ENCODE measurements at regions not wholly inside any gene's neighbourhood (a gene's known extent, or its start where the extent isn't known, plus 50 kb on each side); places are given as distances from the start of the nearest gene placed in this dataset.
"Not testable (repeated sequence)": the region's sequence is repeated elsewhere in the genome, so short reads cannot be mapped to it uniquely, and the experiment has no call there.

- TF ChIP-seq CTCF (IDR thresholded peaks at IDR 0.05) (no peak), POLR2A (IDR thresholded peaks at IDR 0.05) (no peak)
- H3K4me3 ChIP-seq (ENCODE audit: low read depth, poor library complexity, severe bottlenecking), result no peak overlapping the region
- no peak for DNase-seq (ENCODE audit: low spot score in 2 of 2)
- intact Hi-C loops (cut with DNase I; ENCODE audit: low total_unique reads), result no loop called here
- 46 to 79% methylated on average over 3 of the region's 3 CpGs for WGBS, 2 donors
These were observed 232.0 kb upstream of the GRIA1 start for GRCh38 chr5:153258469-153258868.

GRCh38 chr5:153267506-153267905, 223.0 kb upstream of the GRIA1 start:
- TF ChIP-seq POLR2A (IDR thresholded peaks at IDR 0.05) (no peak), CTCF (IDR thresholded peaks at IDR 0.05) (no peak)
- intact Hi-C loops (cut with DNase I; ENCODE audit: low total_unique reads), result no loop called here
- no peak for DNase-seq (ENCODE audit: low spot score in 2 of 2)
- H3K4me3 ChIP-seq (ENCODE audit: low read depth, poor library complexity, severe bottlenecking), result no peak overlapping the region

DNA sequence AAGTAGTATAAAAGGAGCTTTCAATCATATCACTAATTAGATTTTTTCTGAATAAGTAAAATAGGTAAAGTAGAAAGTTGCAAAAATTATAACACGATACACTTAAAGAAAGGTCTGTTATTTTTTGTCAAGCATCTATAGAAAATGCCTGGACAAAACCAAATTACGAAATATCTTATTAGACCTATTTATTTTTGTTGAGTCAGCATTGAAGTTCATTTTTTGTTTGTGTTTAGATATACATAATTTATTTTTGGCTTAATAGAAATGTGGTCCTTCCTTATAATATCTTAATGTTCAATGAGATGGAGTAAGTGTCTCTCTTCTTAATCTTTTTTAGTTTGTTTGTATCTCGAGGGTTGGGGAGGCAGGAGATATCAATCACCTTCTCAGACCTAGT, 214.8 kb upstream of the GRIA1 start:
- 44 to 47% methylated on average over 3 of the region's 3 CpGs for whole genome bisulfite sequencing, 2 donors
- no peak for TF ChIP-seq POLR2A (IDR thresholded peaks at IDR 0.05)
- no peak for TF ChIP-seq CTCF (IDR thresholded peaks at IDR 0.05)
- intact Hi-C loops (cut with DNase I; ENCODE audit: low total_unique reads), result no loop called here
- DNase-seq (ENCODE audit: low spot score in 2 of 2), result no peak
- no peak overlapping the region for H3K4me3 ChIP-seq (ENCODE audit: low read depth, poor library complexity, severe bottlenecking)

DNA sequence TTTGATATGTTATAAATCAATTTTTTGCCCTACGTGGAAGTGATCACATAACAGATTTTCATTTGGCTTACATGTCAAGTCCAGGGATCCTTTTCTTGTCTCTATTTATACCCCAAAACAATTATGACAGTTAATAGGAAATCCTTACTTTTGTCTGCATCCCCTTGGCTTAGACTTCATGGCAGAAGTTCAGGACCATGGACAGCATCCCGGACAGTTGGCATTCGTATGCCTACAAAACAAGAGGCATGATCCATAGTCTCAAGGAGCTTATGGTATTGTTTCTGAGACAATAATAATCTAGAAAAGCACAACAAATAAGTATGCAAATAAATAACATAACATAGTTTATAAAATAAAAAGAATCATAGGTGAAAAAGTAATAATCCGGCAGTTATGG, 214.3 kb upstream of the GRIA1 start:
- intact Hi-C loops (cut with DNase I; ENCODE audit: low total_unique reads), result no loop called here
- H3K4me3 ChIP-seq (ENCODE audit: low read depth, poor library complexity, severe bottlenecking), result no peak overlapping the region
- no peak for DNase-seq (ENCODE audit: low spot score in 2 of 2)
- TF ChIP-seq POLR2A (IDR thresholded peaks at IDR 0.05) (no peak), CTCF (IDR thresholded peaks at IDR 0.05) (no peak)
- 44 to 49% methylated on average over 4 of the region's 4 CpGs for WGBS, 2 donors

GRCh38 chr5:153296251-153296844, 194.1 kb upstream of the GRIA1 start:
- DNase-seq (ENCODE audit: low spot score in 2 of 2); H3K4me3 ChIP-seq (ENCODE audit: low read depth, poor library complexity, severe bottlenecking); intact Hi-C loops (cut with DNase I; ENCODE audit: low total_unique reads): not testable (repeated sequence)
- 100% methylated on average over 9 of the region's 45 CpGs; no CpG with 5 or more reads in 1 of the 2 donors for WGBS, 2 donors

DNA sequence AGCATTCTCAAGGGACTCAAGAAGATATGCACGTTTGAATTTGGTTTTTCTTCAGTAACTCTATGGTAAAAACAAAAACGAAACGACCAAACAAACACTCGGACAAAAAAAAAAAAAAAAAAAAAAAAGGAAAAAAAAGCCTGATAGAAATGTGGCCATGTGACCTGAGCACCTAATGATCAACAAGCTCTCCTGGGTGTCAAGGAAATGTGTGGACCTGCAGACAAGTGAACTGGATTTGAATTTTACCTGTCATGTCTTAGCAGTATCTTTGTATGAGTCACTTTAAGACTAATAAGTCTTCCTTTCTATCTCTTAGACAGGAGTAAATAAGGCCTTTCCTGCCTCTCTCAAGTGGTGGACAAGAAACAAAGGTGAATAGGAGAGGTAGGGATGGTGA, 190.6 kb upstream of the GRIA1 start:
- H3K4me3 ChIP-seq (ENCODE audit: low read depth, poor library complexity, severe bottlenecking), result no peak overlapping the region
- 62 to 70% methylated on average over 4 of the region's 4 CpGs for WGBS, 2 donors
- no peak for DNase-seq (ENCODE audit: low spot score in 2 of 2)
- TF ChIP-seq POLR2A (IDR thresholded peaks at IDR 0.05) (no peak), CTCF (IDR thresholded peaks at IDR 0.05) (no peak)
- intact Hi-C loops (cut with DNase I; ENCODE audit: low total_unique reads), result no loop called here

Measured in lower leg skin (tissue), 4 donors.